AG04449 (cell line): ENCODE measurements at regions not wholly inside any gene's neighbourhood (a gene's known extent, or its start where the extent isn't known, plus 50 kb on each side); places are given as distances from the start of the nearest gene placed in this dataset.

Experiments
- CTCF ChIA-PET: fragments of 350-600 bp; formaldehyde crosslinking; extraction: SDS; loops from one replicate; lab custom pipeline; 2021; ENCODE audit warnings: antibody characterized with exemption; lab: Yijun Ruan, JAX
- POLR2A ChIA-PET: fragments of 400-600, 350-600 bp; formaldehyde crosslinking; extraction: SDS; loops from one replicate; lab custom pipeline; 2020; ENCODE audit warnings: antibody characterized with exemption, inconsistent platforms; lab: Yijun Ruan, JAX
- DNase-seq: peaks from one replicate; pipeline ENCODE4 v3.0.0-alpha.2; 2010; ENCODE audit warnings: low read depth, low spot score
- H3K4me3 ChIP-seq: 2 replicates; pipeline ENCODE4 v1.5.1; 2011; ENCODE audit warnings: low read depth, mild to moderate bottlenecking, control low read depth, low read length
- CTCF ChIP-seq: IDR thresholded peaks from one replicate; pipeline ENCODE4 v1.5.1; 2011; ENCODE audit warnings: mild to moderate bottlenecking, moderate library complexity, low read length, control low read depth, inconsistent platforms; ENCODE audit not compliant: insufficient read depth; ENCODE audit errors: missing control alignments

GRCh38 chr12:107327651-107328182, 234.4 kb upstream of the CRY1 start:
- no peak for DNase-seq
- POLR2A ChIA-PET: interaction anchor here (0.6 kb wide), 1 partner anchor 9 kb away, joined by 3 read pairs; no protein-coding TSS in a partner anchor
- CTCF ChIA-PET: interaction anchor here (1.2 to 1.8 kb wide), 4 partner anchors 16 to 196 kb away, joined by 3 to 4 read pairs (median 4); no protein-coding TSS in a partner anchor
- H3K4me3 ChIP-seq: no peak overlapping the region
- no peak for TF ChIP-seq CTCF

GRCh38 chr12:107328442-107329133, 235.2 kb upstream of the CRY1 start:
- ChIA-PET CTCF (interaction anchor here (1.2 to 2.1 kb wide), 4 partner anchors 15 to 197 kb away, joined by 3 to 5 read pairs (median 4); no protein-coding TSS in a partner anchor), POLR2A (no interaction called here)
- no peak for DNase-seq
- H3K4me3 ChIP-seq: no peak overlapping the region
- no peak for TF ChIP-seq CTCF

- no peak for DNase-seq
- no peak for TF ChIP-seq CTCF
- POLR2A ChIA-PET: no interaction called here
- CTCF ChIA-PET: interaction anchor here (1.5 to 2.1 kb wide), 2 partner anchors 12 to 198 kb away, joined by 3 to 5 read pairs; no protein-coding TSS in a partner anchor
- no peak overlapping the region for H3K4me3 ChIP-seq
These were observed 236.4 kb upstream of the CRY1 start for GRCh38 chr12:107329569-107330324.

GRCh38 chr12:107330831-107331431, 237.6 kb upstream of the CRY1 start:
- ChIA-PET CTCF (interaction anchor here (1.5 to 2.1 kb wide), 3 partner anchors 11 to 278 kb away, joined by 3 to 7 read pairs (median 3); no protein-coding TSS in a partner anchor), POLR2A (no interaction called here)
- TF ChIP-seq CTCF: no peak
- no peak for DNase-seq
- no peak overlapping the region for H3K4me3 ChIP-seq

- no peak overlapping the region for H3K4me3 ChIP-seq
- no peak for DNase-seq
- no peak for TF ChIP-seq CTCF
- CTCF ChIA-PET: interaction anchor here (1.5 to 2.1 kb wide), 3 partner anchors 11 to 278 kb away, joined by 3 to 7 read pairs (median 3); no protein-coding TSS in a partner anchor
- POLR2A ChIA-PET: no interaction called here
These were observed 238.1 kb upstream of the CRY1 start for GRCh38 chr12:107331471-107331870.
